H1 (cell line): ENCODE measurements at regions not wholly inside any gene's neighbourhood (a gene's known extent, or its start where the extent isn't known, plus 50 kb on each side); places are given as distances from the start of the nearest gene placed in this dataset.

Experiments used
- CTCF ChIA-PET: fragments of 300-600 bp; sonication (Branson Sonifier 250); formaldehyde crosslinking; loops from one replicate; lab custom pipeline; 2021; ENCODE audit not compliant: partially characterized antibody; lab: Charles Lee
- POLR2A ChIA-PET: fragments of 300-600 bp; sonication (Branson Sonifier 250); formaldehyde crosslinking; loops from one replicate; lab custom pipeline; 2021; ENCODE audit warnings: inconsistent platforms; ENCODE audit not compliant: partially characterized antibody; lab: Charles Lee
- DNase-seq, 2 experiments: peaks; one replicate each; pipeline versions ENCODE4 v3.0.0 to v3.0.0-alpha.2; 2010 to 2022; ENCODE audit warnings: low spot score in 2 of 2, low read depth in 1 of 2, mixed read lengths in 1 of 2
- FAIRE-seq: peaks from 2 replicates; lab custom pipeline; 2011; peaks lifted over from hg19 to GRCh38; lab: Jason Lieb, UNC
- H2AFZ ChIP-seq: 2 replicates; pipeline ENCODE4 v1.8.1; 2012; ENCODE audit warnings: low read length, inconsistent platforms
- H2AK5ac ChIP-seq: 2 replicates; pipeline ENCODE4 v1.6.1; 2013; ENCODE audit warnings: low read depth, low read length
- H2BK120ac ChIP-seq: replicated peaks from 2 replicates; pipeline ENCODE3; 2013; ENCODE audit warnings: low read depth, low read length, inconsistent platforms
- H2BK12ac ChIP-seq: 2 replicates; pipeline ENCODE4 v1.6.1; 2013; ENCODE audit warnings: low read depth, low read length
- H2BK15ac ChIP-seq: 2 replicates; pipeline ENCODE4 v1.6.1; 2013; ENCODE audit warnings: low read length
- H2BK20ac ChIP-seq: 2 replicates; pipeline ENCODE4 v1.6.1; 2013; ENCODE audit warnings: low read length
- H2BK5ac ChIP-seq: 2 replicates; pipeline ENCODE4 v1.6.1; 2013; ENCODE audit warnings: low read depth, low read length
- H3K14ac ChIP-seq: 2 replicates; pipeline ENCODE4 v1.6.1; 2013; ENCODE audit warnings: inconsistent platforms; ENCODE audit not compliant: insufficient read length
- H3K18ac ChIP-seq: 2 replicates; pipeline ENCODE4 v1.6.1; 2013; ENCODE audit warnings: low read length; ENCODE audit errors: extremely low read depth
- H3K23ac ChIP-seq: 2 replicates; pipeline ENCODE4 v1.6.1; 2013; ENCODE audit warnings: inconsistent platforms; ENCODE audit not compliant: insufficient read length
- H3K23me2 ChIP-seq: 2 replicates; pipeline ENCODE4 v1.6.1; 2013; ENCODE audit warnings: low read depth, low read length
- H3K27ac ChIP-seq: 2 replicates; pipeline ENCODE4 v1.6.1; 2011; ENCODE audit warnings: low read depth, low read length, inconsistent platforms
- H3K27me3 ChIP-seq, 4 experiments: replicated peaks in 1 of 4; 1 replicate in 1 of 4; 2 replicates in 3 of 4; pipeline versions ENCODE4 v1.6.1 to v1.8.1; 2011 to 2013; ENCODE audit warnings: low read length in 3 of 4, mild to moderate bottlenecking in 3 of 4, inconsistent platforms in 2 of 4, mixed read lengths in 2 of 4, moderate library complexity in 1 of 4; ENCODE audit not compliant: control insufficient read depth in 3 of 4, insufficient read depth in 3 of 4; ENCODE audit errors: extremely low read depth in 1 of 4
- H3K36me3 ChIP-seq, 4 experiments: 2 replicates each; pipeline versions ENCODE4 v1.6.1 to v1.8.1; 2011 to 2013; ENCODE audit warnings: mild to moderate bottlenecking in 4 of 4, low read length in 3 of 4, moderate library complexity in 2 of 4, control low read depth in 1 of 4, inconsistent platforms in 1 of 4; ENCODE audit not compliant: insufficient read depth in 4 of 4, control insufficient read depth in 2 of 4
- H3K4ac ChIP-seq: replicated peaks from 2 replicates; pipeline ENCODE3; 2013; ENCODE audit warnings: low read length, low read depth, mixed read lengths, inconsistent platforms; ENCODE audit not compliant: insufficient read length
- H3K4me1 ChIP-seq, 4 experiments: replicated peaks in 1 of 4; 1 replicate in 1 of 4; 2 replicates in 3 of 4; pipeline versions ENCODE4 v1.6.1 to v1.8.1; 2011 to 2013; ENCODE audit warnings: low read length in 3 of 4, inconsistent platforms in 2 of 4, mixed read lengths in 1 of 4; ENCODE audit not compliant: insufficient read depth in 4 of 4, control insufficient read depth in 3 of 4
- H3K4me2 ChIP-seq, 2 experiments: 2 replicates each; pipeline versions ENCODE4 v1.6.1 to v1.8.1; 2011 to 2013; ENCODE audit warnings: low read depth in 2 of 2, low read length in 2 of 2, control low read depth in 1 of 2, inconsistent platforms in 1 of 2, mild to moderate bottlenecking in 1 of 2; ENCODE audit not compliant: insufficient read depth in 1 of 2
- H3K4me3 ChIP-seq, 4 experiments: fragments of 200-600, 300-600 bp in 1 of 4; sonication (generic), shearing (Covaris generic), sonication (Bioruptor Twin) in 1 of 4; 2 replicates each; pipeline versions ENCODE4 v1.5.1 to v1.8.1; 2011 to 2016; ENCODE audit warnings: low read length in 4 of 4, low read depth in 3 of 4, control low read depth in 2 of 4, inconsistent platforms in 2 of 4, mild to moderate bottlenecking in 2 of 4, mixed read lengths in 1 of 4, moderate library complexity in 1 of 4; ENCODE audit not compliant: insufficient read depth in 2 of 4; ENCODE audit errors: extremely low read depth in 1 of 4
- H3K56ac ChIP-seq: replicated peaks from 2 replicates; pipeline ENCODE3; 2013; ENCODE audit warnings: low read depth, mild to moderate bottlenecking, mixed read lengths, low read length, inconsistent platforms; ENCODE audit not compliant: insufficient read length
- H3K79me1 ChIP-seq: 2 replicates; pipeline ENCODE4 v1.6.1; 2013; ENCODE audit warnings: low read depth, low read length, control low read depth
- H3K79me2 ChIP-seq, 2 experiments: 2 replicates each; pipeline versions ENCODE4 v1.6.1 to v1.8.1; 2012 to 2013; ENCODE audit warnings: low read length in 2 of 2, mild to moderate bottlenecking in 2 of 2, inconsistent platforms in 1 of 2; ENCODE audit not compliant: insufficient read depth in 2 of 2, control insufficient read depth in 1 of 2
- H3K9ac ChIP-seq, 4 experiments: replicated peaks in 1 of 4; 1 replicate in 1 of 4; 2 replicates in 3 of 4; pipeline versions ENCODE4 v1.6.1 to v1.8.1; 2011 to 2013; ENCODE audit warnings: low read depth in 3 of 4, low read length in 3 of 4, control low read depth in 2 of 4, mild to moderate bottlenecking in 2 of 4, moderate library complexity in 2 of 4, inconsistent platforms in 1 of 4; ENCODE audit errors: extremely low read depth in 1 of 4
- H3K9me3 ChIP-seq, 2 experiments: 2 replicates each; pipeline versions ENCODE4 v1.6.1 to v1.8.1; 2012 to 2013; ENCODE audit warnings: mild to moderate bottlenecking in 2 of 2, moderate library complexity in 2 of 2, control low read depth in 1 of 2, inconsistent platforms in 1 of 2, low read depth in 1 of 2, low read length in 1 of 2, mixed read lengths in 1 of 2; ENCODE audit not compliant: insufficient read depth in 2 of 2
- H4K20me1 ChIP-seq, 2 experiments: replicated peaks in 1 of 2; 2 replicates each; pipeline versions ENCODE3 to v1.8.1; 2011 to 2013; ENCODE audit warnings: inconsistent platforms in 2 of 2, low read length in 2 of 2, mild to moderate bottlenecking in 1 of 2; ENCODE audit not compliant: insufficient read depth in 2 of 2, control insufficient read depth in 1 of 2
- H4K5ac ChIP-seq: 2 replicates; pipeline ENCODE4 v1.6.1; 2013; ENCODE audit warnings: low read length, low read depth, mixed read lengths, inconsistent platforms; ENCODE audit not compliant: insufficient read length
- H4K8ac ChIP-seq: 2 replicates; pipeline ENCODE4 v1.8.0; 2013; ENCODE audit warnings: mild to moderate bottlenecking, moderate library complexity, low read length, inconsistent platforms; ENCODE audit not compliant: insufficient read depth; ENCODE audit errors: extremely low read depth
- H4K91ac ChIP-seq: replicated peaks from 2 replicates; pipeline ENCODE3; 2013; ENCODE audit warnings: low read length, mixed read lengths, inconsistent platforms; ENCODE audit not compliant: insufficient read length
- RAD21 ChIP-seq, 2 experiments: IDR thresholded peaks in 1 of 2; conservative IDR thresholded peaks in 1 of 2; 2 replicates each; pipeline ENCODE4 v1.6.1; 2011; ENCODE audit warnings: low read depth in 2 of 2, low read length in 2 of 2, improper control_type of control experiment in 1 of 2, inconsistent platforms in 1 of 2, mild to moderate bottlenecking in 1 of 2, moderate library complexity in 1 of 2
- TBP ChIP-seq: IDR thresholded peaks from 2 replicates; pipeline ENCODE4 v1.6.1; 2011; ENCODE audit warnings: low read depth, low read length, improper control_type of control experiment
- TEAD4 ChIP-seq: IDR thresholded peaks from 2 replicates; pipeline ENCODE4 v1.6.1; 2012; ENCODE audit warnings: low read depth, low read length, inconsistent platforms, mixed read lengths
- WGBS, 2 experiments: shearing (Covaris generic) in 1 of 2; methylation state at CpG; one replicate each; pipeline versions ENCODE4 v1.1.6 to v1.1.7; 2013 to 2015; ENCODE audit warnings: low lambda C conversion rate in 2 of 2, mixed read lengths in 2 of 2, inconsistent platforms in 1 of 2, low coverage in 1 of 2, missing lambda C conversion rate in 1 of 2; ENCODE audit not compliant: insufficient replicate concordance in 2 of 2, insufficient coverage in 1 of 2, insufficient read length in 1 of 2; ENCODE audit errors: extremely low coverage in 1 of 2, missing lambda C conversion rate in 1 of 2; 5-methylcytosine and 5-hydroxymethylcytosine counted together

- no peaks in the 10 kb centered on the region for H4K20me1 ChIP-seq
- ChIA-PET POLR2A (no interaction called here), CTCF (interaction anchor here (0.6 to 1.9 kb wide), 16 partner anchors 12 to 1112 kb away, joined by 3 to 6 read pairs (median 4); no protein-coding TSS in a partner anchor)
- no peaks in the 10 kb centered on the region for H3K36me3 ChIP-seq
- H2BK120ac ChIP-seq = no peak overlapping the region
- no peak overlapping the region for H3K14ac ChIP-seq
- no peak overlapping the region for H3K4ac ChIP-seq
- DNase-seq (no peak), FAIRE-seq (no peak)
- no peaks in the 10 kb centered on the region for H3K79me2 ChIP-seq
- no peak overlapping the region for H2BK12ac ChIP-seq
- no peak overlapping the region for H2AK5ac ChIP-seq
- peak overlapping the region; percentile 67; the same call in 1 of the 2 replicates for H2BK15ac ChIP-seq
- H3K4me2 ChIP-seq = no peak overlapping the region
- H2BK5ac ChIP-seq = no peak overlapping the region
- H3K9ac ChIP-seq = no peak overlapping the region
- no peak overlapping the region for H3K56ac ChIP-seq
- no peak overlapping the region for H4K91ac ChIP-seq
- WGBS, 2 experiments = 84% methylated on average over 8 of the region's 8 CpGs; no CpG with 5 or more reads in 1 of the 2 experiments
- peak overlapping the region; percentile 73; the same call in 1 of the 2 replicates for H2AFZ ChIP-seq
- no peak overlapping the region for H3K4me3 ChIP-seq
- H3K4me1 ChIP-seq = peaks cover 2 to 11% (median 8%) of the 10 kb centered on the region in 4 experiments; a peak in 6 of 7 replicates
- no peaks in the 10 kb centered on the region for H3K27me3 ChIP-seq
- TF ChIP-seq TBP (no peak), TEAD4 (peak; percentile 58; the same call in 1 of the 2 replicates), RAD21 (IDR thresholded peaks at IDR 0.05 in 1 of 2, conservative IDR thresholded peaks at IDR 0.05 in 1 of 2; ENCODE audit: low read depth in 2 of 2, low read length in 2 of 2) (no peak)
- H4K8ac ChIP-seq = no peak overlapping the region
- no peak overlapping the region for H3K27ac ChIP-seq
- H3K18ac ChIP-seq = no peak overlapping the region; the same call in 1 of the 2 replicates
- no peaks in the 10 kb centered on the region for H3K9me3 ChIP-seq
- H3K23ac ChIP-seq = no peak overlapping the region
- no peaks in the 10 kb centered on the region for H3K79me1 ChIP-seq
- no peak overlapping the region for H4K5ac ChIP-seq
- no peak overlapping the region for H2BK20ac ChIP-seq
- no peaks in the 10 kb centered on the region for H3K23me2 ChIP-seq
Observed at GRCh38 chr1:209106237-209106741, 477.2 kb upstream of the CAMK1G start.
